Nephron (organoid): ENCODE measurements at regions not wholly inside any gene's neighbourhood (a gene's known extent, or its start where the extent isn't known, plus 50 kb on each side); places are given as distances from the start of the nearest gene placed in this dataset.

Experiments used
- H3K27ac Mint-ChIP-seq, 3 experiments: 2 replicates each; pipeline ENCODE4 v1.8.0; 2020; ENCODE audit warnings: mixed read lengths in 3 of 3, mild to moderate bottlenecking in 2 of 3, moderate library complexity in 1 of 3
- H3K27me3 Mint-ChIP-seq: 2 replicates; pipeline ENCODE4 v1.8.0; 2021; ENCODE audit warnings: low read depth, mild to moderate bottlenecking, moderate library complexity, mixed read lengths
- H3K36me3 Mint-ChIP-seq: 2 replicates; pipeline ENCODE4 v1.8.0; 2020; ENCODE audit warnings: low read depth, mixed read lengths
- H3K4me1 Mint-ChIP-seq: 2 replicates; pipeline ENCODE4 v1.8.0; 2020; ENCODE audit warnings: mixed read lengths
- H3K4me3 Mint-ChIP-seq, 3 experiments: 2 replicates each; pipeline ENCODE4 v1.8.0; 2020; ENCODE audit warnings: mild to moderate bottlenecking in 3 of 3, mixed read lengths in 3 of 3, moderate library complexity in 2 of 3
- H3K9me3 Mint-ChIP-seq: 2 replicates; pipeline ENCODE4 v1.8.0; 2020; ENCODE audit warnings: mixed read lengths
- TF ChIP-seq, protein P1 (sequence below), 3 experiments: fragments of 200-600 bp; sonication (generic); IDR thresholded peaks; one replicate each; pipeline ENCODE4 v1.5.0; 2021; ENCODE audit warnings: antibody characterized with exemption in 3 of 3; ENCODE audit not compliant: unreplicated experiment in 3 of 3

DNA sequence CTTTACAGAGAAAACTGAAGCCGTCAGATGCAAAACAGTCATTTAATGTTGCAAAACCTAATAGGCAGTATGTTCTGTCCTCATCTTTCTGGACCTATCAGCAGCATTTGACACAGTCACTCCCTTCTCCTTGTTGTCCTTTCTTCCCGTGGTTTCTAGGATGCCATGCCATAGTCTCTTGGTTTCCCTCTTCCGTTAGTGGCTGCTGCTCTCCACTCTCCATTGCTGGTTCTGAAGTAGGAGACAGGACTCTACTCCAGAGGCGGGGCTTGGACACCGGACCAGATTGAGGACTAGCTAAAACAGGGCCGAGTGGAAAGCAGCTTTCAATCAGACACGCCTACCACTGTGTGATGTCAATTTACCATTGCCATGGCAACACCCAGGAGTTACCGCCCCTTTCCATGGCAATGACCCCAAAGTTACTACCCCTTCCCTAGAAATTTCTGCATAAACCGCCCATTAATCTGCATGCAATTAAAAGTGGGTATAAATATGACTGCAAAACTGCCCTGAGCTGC is 88.8 kb upstream of the CCDC160 start:
- H3K27ac Mint-ChIP-seq: no peak overlapping the region
- peaks cover 2% of the 10 kb centered on the region for H3K9me3 Mint-ChIP-seq
- TF ChIP-seq, protein P1, sequence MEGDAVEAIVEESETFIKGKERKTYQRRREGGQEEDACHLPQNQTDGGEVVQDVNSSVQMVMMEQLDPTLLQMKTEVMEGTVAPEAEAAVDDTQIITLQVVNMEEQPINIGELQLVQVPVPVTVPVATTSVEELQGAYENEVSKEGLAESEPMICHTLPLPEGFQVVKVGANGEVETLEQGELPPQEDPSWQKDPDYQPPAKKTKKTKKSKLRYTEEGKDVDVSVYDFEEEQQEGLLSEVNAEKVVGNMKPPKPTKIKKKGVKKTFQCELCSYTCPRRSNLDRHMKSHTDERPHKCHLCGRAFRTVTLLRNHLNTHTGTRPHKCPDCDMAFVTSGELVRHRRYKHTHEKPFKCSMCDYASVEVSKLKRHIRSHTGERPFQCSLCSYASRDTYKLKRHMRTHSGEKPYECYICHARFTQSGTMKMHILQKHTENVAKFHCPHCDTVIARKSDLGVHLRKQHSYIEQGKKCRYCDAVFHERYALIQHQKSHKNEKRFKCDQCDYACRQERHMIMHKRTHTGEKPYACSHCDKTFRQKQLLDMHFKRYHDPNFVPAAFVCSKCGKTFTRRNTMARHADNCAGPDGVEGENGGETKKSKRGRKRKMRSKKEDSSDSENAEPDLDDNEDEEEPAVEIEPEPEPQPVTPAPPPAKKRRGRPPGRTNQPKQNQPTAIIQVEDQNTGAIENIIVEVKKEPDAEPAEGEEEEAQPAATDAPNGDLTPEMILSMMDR (IDR thresholded peaks at IDR 0.05; ENCODE audit: unreplicated experiment in 3 of 3): no peak
- no peaks in the 10 kb centered on the region for H3K27me3 Mint-ChIP-seq
- H3K4me1 Mint-ChIP-seq: no peaks in the 10 kb centered on the region
- no peak overlapping the region for H3K4me3 Mint-ChIP-seq
- H3K36me3 Mint-ChIP-seq: no peaks in the 10 kb centered on the region

DNA sequence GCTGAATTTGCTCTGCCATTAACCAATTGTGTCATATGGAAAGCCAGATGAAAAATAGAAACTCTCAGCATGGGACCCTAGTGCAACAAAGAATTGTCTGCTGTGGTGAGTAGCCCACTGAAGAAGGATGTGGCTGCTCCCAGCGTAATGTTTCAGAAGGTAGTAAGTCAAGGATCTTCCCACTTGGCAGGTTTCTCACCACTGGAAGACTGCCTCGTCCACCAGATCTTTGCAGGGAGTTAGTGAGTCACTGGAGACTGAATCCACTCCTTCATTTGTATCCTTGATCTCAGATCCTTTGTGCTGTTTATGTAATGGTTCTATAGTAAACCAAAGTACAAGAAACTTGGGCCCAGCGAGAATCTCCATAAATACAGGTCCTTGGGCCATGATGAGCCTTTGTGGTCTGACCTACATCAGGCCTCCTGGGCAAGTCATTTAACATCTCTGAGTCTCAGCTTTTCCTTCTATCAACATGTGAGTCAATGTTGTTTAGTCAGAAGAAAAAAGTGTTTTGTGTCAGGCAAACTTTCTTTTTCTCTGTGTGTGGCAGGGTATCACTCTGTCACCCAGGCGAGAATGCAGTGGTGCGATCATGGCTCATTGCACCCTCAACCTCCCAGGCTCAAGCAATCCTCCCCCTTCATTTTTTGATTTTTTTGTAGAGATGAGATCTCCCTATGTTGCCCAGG is 78.0 kb upstream of the CCDC160 start:
- Mint-ChIP-seq H3K36me3 (no peaks in the 10 kb centered on the region), H3K4me3 (no peak overlapping the region), H3K9me3 (no peaks in the 10 kb centered on the region), H3K27ac (peak overlapping the region in 2 of 3 experiments; percentile 30 to 68), H3K4me1 (peaks cover 22% of the 10 kb centered on the region), H3K27me3 (no peaks in the 10 kb centered on the region)
- TF ChIP-seq, protein P1 (IDR thresholded peaks at IDR 0.05; ENCODE audit: unreplicated experiment in 3 of 3): no peak

DNA sequence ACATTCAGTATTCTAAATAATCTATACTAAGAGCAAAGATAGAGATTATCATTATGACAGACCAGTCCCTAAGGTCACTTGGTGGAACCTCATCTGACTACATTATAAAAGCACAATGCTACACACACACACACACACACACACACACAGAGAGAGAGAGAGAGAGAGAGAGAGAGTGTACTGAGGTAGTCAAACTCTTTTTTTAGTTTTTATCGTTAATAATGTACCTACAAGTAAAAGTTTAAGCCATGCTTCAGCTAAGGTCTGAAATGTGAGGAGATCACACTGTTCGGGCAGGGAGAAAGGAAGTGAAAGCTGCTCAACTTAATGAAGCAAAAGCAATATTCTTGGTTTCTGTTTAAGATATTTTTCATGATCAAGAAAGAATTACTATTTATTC is 75.8 kb upstream of the CCDC160 start:
- H3K27me3 Mint-ChIP-seq: no peaks in the 10 kb centered on the region
- H3K4me3 Mint-ChIP-seq: no peak overlapping the region
- peak overlapping the region; percentile 75 to 91 (median 82) for H3K27ac Mint-ChIP-seq
- H3K4me1 Mint-ChIP-seq: peaks cover 22% of the 10 kb centered on the region
- H3K9me3 Mint-ChIP-seq: no peaks in the 10 kb centered on the region
- TF ChIP-seq, protein P1 (IDR thresholded peaks at IDR 0.05; ENCODE audit: unreplicated experiment in 3 of 3): no peak
- no peaks in the 10 kb centered on the region for H3K36me3 Mint-ChIP-seq

DNA sequence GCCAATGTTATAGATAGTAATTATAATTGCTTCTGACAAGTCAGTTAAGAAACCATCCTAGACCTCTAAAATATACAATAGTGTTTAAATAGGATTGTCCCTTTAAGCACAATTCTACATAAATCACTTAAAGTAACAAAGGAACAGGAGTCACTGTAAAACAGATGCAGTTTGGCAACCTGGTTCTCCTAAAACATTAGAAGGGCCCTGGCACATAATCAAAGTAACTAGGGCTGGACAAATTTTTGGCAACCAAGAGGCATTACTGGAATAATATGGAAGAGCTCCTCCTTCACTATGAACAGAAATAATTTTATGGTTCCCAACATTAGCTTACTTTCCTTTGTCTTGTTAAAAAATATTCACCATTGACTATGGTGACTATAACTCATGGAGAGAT is 75.0 kb upstream of the CCDC160 start:
- H3K9me3 Mint-ChIP-seq: no peaks in the 10 kb centered on the region
- H3K36me3 Mint-ChIP-seq: no peaks in the 10 kb centered on the region
- H3K27ac Mint-ChIP-seq: peak overlapping the region; percentile 73 to 91 (median 82)
- TF ChIP-seq, protein P1 (IDR thresholded peaks at IDR 0.05; ENCODE audit: unreplicated experiment in 3 of 3): no peak
- peaks cover 22% of the 10 kb centered on the region for H3K4me1 Mint-ChIP-seq
- no peak overlapping the region for H3K4me3 Mint-ChIP-seq
- H3K27me3 Mint-ChIP-seq: no peaks in the 10 kb centered on the region

DNA sequence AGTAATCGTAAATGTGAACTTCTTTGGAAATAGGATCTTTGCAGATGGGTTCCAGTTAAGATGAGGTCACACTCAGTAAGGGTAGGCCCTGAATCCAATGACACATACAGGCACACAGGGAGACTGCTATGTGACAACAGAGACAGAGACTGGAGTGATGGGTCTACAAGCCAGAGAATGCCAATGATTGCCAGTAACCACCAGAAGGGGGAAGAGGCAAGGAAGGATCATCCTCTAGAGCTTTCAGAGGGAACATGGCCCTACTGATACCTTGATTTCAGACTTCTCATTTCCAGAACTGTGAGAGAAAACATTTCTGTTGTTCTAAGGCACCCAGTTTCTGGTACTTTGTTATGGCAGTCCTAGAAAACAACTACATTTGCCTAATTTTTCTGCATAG is 73.1 kb upstream of the CCDC160 start:
- TF ChIP-seq, protein P1 (IDR thresholded peaks at IDR 0.05; ENCODE audit: unreplicated experiment in 3 of 3): no peak
- Mint-ChIP-seq H3K36me3 (no peaks in the 10 kb centered on the region), H3K27ac (peak overlapping the region in 2 of 3 experiments; percentile 2 to 35), H3K4me1 (peaks cover 22% of the 10 kb centered on the region), H3K9me3 (no peaks in the 10 kb centered on the region), H3K27me3 (no peaks in the 10 kb centered on the region), H3K4me3 (no peak overlapping the region)
